ENCODE measurements at regions not wholly inside any gene's neighbourhood (a gene's known extent, or its start where the extent isn't known, plus 50 kb on each side); places are given as distances from the start of the nearest gene placed in this dataset.

- DNase-seq: no peak
Measured at GRCh38 chr2:66721776-66722175, 286.9 kb downstream of the MEIS1 start.

GRCh38 chr2:66724241-66724640, 289.3 kb downstream of the MEIS1 start:
- DNase-seq: no peak

- DNase-seq: no peak
Measured at GRCh38 chr2:66729416-66730330, 294.7 kb downstream of the MEIS1 start.

- no peak for DNase-seq
Measured at GRCh38 chr2:66730441-66730840, 295.5 kb downstream of the MEIS1 start.

- no peak for DNase-seq
Measured at GRCh38 chr2:66733364-66733999, 298.6 kb downstream of the MEIS1 start.

GRCh38 chr2:66748939-66749338, 314.0 kb downstream of the MEIS1 start:
- DNase-seq: no peak

GRCh38 chr2:66749566-66749965, 314.6 kb downstream of the MEIS1 start:
- DNase-seq: no peak

- no peak for DNase-seq
Measured at GRCh38 chr2:66753257-66753656, 318.3 kb downstream of the MEIS1 start.

- no peak for DNase-seq
Measured at GRCh38 chr2:66753660-66754059, 318.7 kb downstream of the MEIS1 start.

- no peak for DNase-seq
Measured at GRCh38 chr2:66755974-66756373, 321.0 kb downstream of the MEIS1 start.

GRCh38 chr2:66761826-66762225, 326.9 kb downstream of the MEIS1 start:
- DNase-seq: no peak

- no peak for DNase-seq
Measured at GRCh38 chr2:66762761-66763160, 327.8 kb downstream of the MEIS1 start.

GRCh38 chr2:66766582-66766981, 331.7 kb downstream of the MEIS1 start:
- DNase-seq: no peak

GRCh38 chr2:66771359-66771976, 336.5 kb downstream of the MEIS1 start:
- no peak for DNase-seq

GRCh38 chr2:66772618-66773017, 337.7 kb downstream of the MEIS1 start:
- no peak for DNase-seq

- DNase-seq: no peak
Measured at GRCh38 chr2:66775730-66776422, 341.0 kb downstream of the MEIS1 start.

- DNase-seq: peak; percentile 17
Measured at GRCh38 chr2:66781804-66782203, 346.9 kb downstream of the MEIS1 start.

- peak; percentile 86 for DNase-seq
Measured at GRCh38 chr2:66782780-66783361, 347.9 kb downstream of the MEIS1 start.

GRCh38 chr2:66789741-66790140, 354.8 kb downstream of the MEIS1 start:
- DNase-seq: no peak

- DNase-seq: no peak
Measured at GRCh38 chr2:66790651-66791181, 355.8 kb downstream of the MEIS1 start.

GRCh38 chr2:66794070-66794469, 359.1 kb downstream of the MEIS1 start:
- DNase-seq: no peak

GRCh38 chr2:66794551-66794950, 359.6 kb downstream of the MEIS1 start:
- no peak for DNase-seq

GRCh38 chr2:66802877-66803276, 368.0 kb downstream of the MEIS1 start:
- no peak for DNase-seq
